ENCODE measurements at regions not wholly inside any gene's neighbourhood (a gene's known extent, or its start where the extent isn't known, plus 50 kb on each side); places are given as distances from the start of the nearest gene placed in this dataset.
A peak's percentile ranks its signal among the peaks of the same experiment; 100 is the strongest.

GRCh38 chr20:48342822-48343513 is 484.8 kb downstream of the PREX1 start:
- in situ Hi-C loops (cut with MboI; ENCODE audit: low pct_unique_long_range_greater_than_20kb, low sequenced_read_pairs, unreplicated experiment) = no loop called here
- TF ChIP-seq CTCF (IDR thresholded peaks at IDR 0.05; ENCODE audit: extremely low read depth, insufficient read depth, missing control alignments) = no peak
- no peak for DNase-seq (ENCODE audit: low spot score)

DNA sequence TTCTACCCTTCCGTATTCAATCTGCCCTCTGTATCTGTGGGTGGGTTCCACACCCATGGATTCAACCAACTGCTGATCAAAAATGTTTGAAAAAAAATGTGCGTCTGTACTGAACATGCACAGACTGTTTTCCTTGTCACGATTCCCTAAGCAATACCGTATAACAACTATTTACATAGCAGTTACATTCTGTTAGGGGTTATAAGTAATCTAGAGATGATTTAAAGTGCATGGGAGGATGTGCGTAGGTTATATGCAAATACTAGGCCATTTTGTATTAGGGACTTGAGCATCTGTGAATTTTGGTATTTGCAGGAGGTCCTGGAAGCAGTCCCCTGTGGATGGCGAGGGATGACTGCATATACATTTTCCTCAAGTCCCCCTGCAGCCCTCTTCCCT is 486.9 kb downstream of the PREX1 start:
- DNase-seq (ENCODE audit: low spot score) = no peak
- TF ChIP-seq CTCF (IDR thresholded peaks at IDR 0.05; ENCODE audit: extremely low read depth, insufficient read depth, missing control alignments) = no peak
- in situ Hi-C loops (cut with MboI; ENCODE audit: low pct_unique_long_range_greater_than_20kb, low sequenced_read_pairs, unreplicated experiment) = no loop called here

- in situ Hi-C loops (cut with MboI; ENCODE audit: low pct_unique_long_range_greater_than_20kb, low sequenced_read_pairs, unreplicated experiment) = no loop called here
- no peak for TF ChIP-seq CTCF (IDR thresholded peaks at IDR 0.05; ENCODE audit: extremely low read depth, insufficient read depth, missing control alignments)
- DNase-seq (ENCODE audit: low spot score) = peak; percentile 49
Measured at GRCh38 chr20:48339986-48340882, 487.6 kb downstream of the PREX1 start.

DNA sequence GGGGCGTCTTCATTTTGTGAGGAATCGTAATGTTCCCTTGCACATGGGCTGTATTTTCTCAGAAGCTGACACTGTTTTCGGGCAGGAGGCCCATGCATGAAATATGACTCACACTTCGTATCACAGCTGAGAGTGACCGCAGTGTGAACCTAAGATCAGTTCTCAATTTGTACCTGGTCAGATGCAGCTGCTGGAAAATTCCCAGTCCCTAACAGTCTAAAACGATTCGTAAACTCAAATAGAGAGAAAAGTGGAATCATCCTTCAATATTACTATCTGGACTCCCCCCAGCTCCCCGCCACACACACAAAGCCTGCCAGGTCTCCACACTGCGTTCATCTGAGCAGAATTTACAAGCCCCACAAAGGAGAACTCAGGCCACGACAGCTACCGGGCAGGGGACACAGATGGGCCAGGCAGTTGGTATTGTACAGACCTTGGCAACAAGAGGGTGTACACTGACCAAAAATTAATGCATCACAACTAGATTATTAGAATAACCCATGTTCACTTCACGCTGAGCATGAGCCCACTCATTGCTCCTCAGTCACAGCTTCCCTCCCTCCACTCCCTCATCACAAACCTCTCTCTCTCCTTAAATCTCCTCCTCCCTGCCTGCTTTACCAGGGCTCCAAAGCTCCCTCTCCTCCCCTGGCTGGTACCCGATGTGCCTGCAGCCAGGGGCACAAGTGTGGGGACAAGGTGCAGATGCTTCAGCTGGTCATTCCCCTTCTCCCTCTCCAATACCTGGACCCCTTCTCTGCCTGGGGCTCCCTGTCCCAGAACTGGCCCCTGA is 488.4 kb downstream of the PREX1 start:
- in situ Hi-C loops (cut with MboI; ENCODE audit: low pct_unique_long_range_greater_than_20kb, low sequenced_read_pairs, unreplicated experiment) = no loop called here
- TF ChIP-seq CTCF (IDR thresholded peaks at IDR 0.05; ENCODE audit: extremely low read depth, insufficient read depth, missing control alignments) = no peak
- peak; percentile 64 for DNase-seq (ENCODE audit: low spot score)

DNA sequence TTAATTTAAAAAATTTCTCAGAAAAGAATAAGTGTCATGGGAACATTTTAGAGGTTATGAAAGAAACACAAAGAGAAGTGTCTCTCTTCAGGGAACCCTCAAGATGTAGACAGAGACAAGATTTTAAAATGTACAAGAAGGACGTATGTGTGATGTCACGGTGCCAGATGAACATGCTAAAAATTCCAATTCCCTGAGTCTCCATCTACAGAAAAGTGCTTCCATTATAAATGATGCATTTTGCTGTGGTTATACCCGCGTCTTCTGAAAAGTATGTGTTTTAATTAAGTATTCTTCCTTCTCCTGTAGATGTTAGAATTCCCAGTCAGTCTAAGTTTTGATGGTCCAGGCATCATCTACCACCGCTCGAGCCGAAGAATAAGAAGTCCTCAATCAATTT is 489.1 kb downstream of the PREX1 start:
- no peak for TF ChIP-seq CTCF (IDR thresholded peaks at IDR 0.05; ENCODE audit: extremely low read depth, insufficient read depth, missing control alignments)
- in situ Hi-C loops (cut with MboI; ENCODE audit: low pct_unique_long_range_greater_than_20kb, low sequenced_read_pairs, unreplicated experiment) = no loop called here

GRCh38 chr20:48336597-48336996 is 491.2 kb downstream of the PREX1 start:
- TF ChIP-seq CTCF (IDR thresholded peaks at IDR 0.05; ENCODE audit: extremely low read depth, insufficient read depth, missing control alignments) = no peak
- no peak for DNase-seq (ENCODE audit: low spot score)
- in situ Hi-C loops (cut with MboI; ENCODE audit: low pct_unique_long_range_greater_than_20kb, low sequenced_read_pairs, unreplicated experiment) = no loop called here

More for the DNA sequence above, 489.1 kb downstream of the PREX1 start:
- DNase-seq (ENCODE audit: low spot score) = no peak
